Stimulated activated CD4-positive, alpha-beta T cell treated with anti-CD3 and anti-CD28 coated beads, TNF-alpha, amount 100 ng/mL, for 24 hours (primary cell): ENCODE measurements at regions not wholly inside any gene's neighbourhood (a gene's known extent, or its start where the extent isn't known, plus 50 kb on each side); places are given as distances from the start of the nearest gene placed in this dataset.

Source experiments
- DNase-seq, 3 experiments: peaks; one replicate each; pipeline ENCODE4 v3.0.0-alpha.2; 2020; ENCODE audit warnings: low read depth in 3 of 3

DNA sequence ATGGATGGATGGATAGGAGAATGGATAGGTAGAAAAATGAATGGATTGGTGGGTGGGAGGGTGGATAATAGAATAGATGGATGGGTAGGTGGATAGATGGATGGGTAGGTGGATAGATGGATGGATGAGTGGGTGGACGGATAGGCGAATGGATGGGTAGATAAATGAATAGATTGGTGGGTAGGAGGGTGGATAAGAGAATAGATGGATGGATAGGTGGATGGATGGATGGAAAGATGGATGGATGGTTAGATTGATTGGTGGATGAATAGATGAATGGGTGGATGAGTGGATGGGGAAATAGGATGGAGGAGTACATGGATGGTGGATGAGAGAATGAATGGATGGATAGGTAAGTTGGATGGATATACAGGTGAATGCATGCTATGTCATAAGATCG lies 110.5 kb downstream of the CEBPB start:
- DNase-seq: no peak

DNA sequence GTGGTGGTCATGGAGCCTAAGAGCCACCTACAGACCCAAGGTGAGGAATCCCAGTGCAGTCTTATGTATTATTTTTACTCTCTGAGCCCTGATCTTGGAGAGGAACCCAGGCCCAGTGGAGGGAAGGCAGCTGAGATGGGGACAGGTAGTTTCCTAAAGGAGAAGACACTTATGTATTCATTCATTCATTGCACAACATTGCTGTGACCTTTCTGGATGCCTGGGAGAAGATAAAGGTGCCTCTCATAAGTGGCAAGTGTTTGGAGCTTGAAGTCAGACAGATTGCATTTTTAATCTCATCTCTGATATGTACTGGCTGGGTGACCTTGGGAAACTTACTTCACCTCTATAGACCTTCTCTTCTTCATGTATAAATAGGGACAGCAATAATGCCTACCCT lies 111.1 kb downstream of the CEBPB start:
- DNase-seq: no peak

DNA sequence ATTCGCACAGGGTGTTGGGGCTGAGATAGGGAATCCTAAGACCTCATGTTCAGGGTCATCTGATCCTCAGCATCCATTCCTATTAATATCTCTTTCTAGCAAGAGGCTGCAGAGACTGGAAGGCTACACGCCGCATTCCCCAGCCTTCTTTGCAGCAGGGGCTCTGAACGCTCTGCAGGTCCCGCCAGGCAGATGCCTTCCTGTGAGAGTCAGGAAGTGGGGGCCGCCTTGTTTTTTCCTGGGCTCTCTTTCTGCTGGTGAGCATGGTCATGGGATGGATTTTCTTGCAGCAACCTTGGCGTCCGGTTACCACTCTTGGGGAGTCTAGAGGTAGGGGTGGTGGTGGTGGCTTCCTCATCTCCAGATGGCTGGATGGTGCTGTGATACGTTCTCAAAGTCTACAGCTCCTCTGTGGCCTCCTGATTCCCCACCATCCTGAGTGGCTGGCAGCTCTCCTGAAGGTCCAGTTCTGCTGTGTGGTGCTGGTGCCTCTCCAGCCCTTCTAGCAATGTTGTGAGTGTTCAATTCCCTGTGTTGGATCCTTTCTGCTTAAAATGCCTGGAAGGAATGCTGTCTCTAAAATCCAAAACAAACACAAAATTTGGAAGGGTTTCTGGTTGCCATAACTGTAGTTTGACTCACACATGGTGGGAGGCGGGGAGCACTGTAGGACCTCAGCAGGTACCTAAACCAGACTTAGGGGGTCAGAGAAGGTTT lies 111.9 kb downstream of the CEBPB start:
- no peak for DNase-seq

DNA sequence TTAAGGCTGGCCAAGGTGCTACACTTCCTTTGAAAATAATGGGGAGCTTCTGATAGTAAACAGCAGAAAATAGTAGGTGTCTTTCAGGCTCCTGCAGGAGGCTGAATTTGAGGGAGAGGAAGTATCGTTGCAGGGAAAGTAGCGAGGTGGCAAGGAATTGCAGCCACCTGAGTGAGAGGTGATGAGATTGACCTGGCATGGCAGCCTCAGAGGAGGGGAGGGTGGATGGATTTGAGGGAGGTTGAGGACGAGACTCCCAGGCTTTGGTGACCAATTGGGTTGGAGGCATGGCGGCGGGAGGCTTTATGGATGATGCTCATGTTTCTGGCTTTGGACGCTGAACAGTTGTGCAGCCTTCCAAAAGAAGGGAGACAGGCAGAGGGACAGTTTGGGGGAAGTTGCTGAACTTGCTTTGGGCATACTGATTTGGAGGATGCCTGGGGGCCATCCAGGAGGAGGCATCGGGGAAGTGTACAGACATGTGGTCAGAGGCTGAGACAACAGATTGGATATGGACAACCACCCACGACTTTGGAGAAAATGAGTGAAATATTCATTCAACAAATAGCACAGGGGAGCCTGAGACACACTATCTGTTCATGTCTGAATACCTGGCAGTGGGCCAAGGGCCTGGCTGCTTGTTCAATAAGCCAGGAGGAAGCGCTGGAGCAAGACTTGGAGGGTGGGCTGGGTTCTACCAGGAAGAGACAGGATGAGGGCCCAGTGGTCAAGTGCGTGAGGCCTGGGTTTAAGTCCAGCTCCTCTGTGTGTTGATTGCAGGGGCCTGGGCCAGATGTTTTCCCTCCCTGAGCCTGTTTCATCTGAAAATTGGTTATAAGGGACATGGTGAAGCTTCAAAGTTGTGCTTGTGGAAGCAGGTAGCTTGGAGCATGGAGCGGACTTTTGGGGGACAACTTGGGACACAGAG lies 113.2 kb downstream of the CEBPB start:
- DNase-seq: no peak

DNA sequence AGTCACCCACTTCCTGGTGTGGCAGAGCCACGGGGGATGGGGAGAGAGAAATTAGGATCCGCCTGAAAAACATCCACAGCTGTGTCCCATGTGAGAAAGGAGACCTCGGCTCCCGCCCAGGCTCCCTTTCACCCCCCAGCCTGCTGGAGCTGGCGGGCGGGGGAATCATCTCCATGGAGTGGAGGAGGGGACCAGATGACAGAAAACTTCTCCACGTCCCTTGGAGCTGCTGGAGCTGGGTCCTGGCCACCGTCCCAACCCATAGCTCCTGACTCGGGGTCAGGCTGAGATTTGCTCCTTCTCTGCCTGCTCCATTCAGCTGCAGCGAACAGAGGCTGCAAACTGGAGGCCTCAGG lies 113.8 kb downstream of the CEBPB start:
- no peak for DNase-seq

DNA sequence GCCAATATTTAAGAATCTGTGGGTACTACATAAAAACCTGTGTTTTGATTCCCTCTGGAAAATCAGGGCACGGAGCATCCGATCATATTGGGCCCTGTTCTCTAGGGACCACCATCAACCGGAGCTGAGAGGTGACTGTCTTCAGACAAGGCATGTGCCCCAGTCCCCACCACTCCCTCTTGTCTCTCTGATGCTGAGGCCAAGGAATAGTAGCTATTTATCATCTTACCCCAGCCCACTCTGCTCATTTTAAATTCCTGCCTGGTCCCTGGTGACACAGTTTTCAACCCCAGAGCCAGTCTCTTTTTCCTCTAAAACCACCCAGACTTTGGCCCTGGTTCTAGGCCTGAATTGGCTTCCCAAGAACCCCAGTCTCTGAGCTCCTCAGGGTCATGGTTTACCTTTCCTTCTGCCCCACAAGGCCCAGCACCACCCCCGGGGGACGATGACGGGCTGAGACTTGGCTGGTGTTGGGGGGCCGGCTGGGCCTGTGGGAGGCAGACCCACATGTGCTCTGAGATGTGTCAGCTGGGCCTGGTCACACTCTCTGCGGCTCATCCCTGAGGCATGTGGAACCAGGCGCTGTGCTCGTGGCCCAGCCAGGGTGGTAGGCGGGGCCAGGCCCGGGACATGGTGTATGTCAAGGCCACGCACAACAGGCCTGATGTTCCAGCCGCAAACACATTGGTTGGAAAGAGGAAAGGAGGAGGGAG lies 114.4 kb downstream of the CEBPB start:
- no peak for DNase-seq

DNA sequence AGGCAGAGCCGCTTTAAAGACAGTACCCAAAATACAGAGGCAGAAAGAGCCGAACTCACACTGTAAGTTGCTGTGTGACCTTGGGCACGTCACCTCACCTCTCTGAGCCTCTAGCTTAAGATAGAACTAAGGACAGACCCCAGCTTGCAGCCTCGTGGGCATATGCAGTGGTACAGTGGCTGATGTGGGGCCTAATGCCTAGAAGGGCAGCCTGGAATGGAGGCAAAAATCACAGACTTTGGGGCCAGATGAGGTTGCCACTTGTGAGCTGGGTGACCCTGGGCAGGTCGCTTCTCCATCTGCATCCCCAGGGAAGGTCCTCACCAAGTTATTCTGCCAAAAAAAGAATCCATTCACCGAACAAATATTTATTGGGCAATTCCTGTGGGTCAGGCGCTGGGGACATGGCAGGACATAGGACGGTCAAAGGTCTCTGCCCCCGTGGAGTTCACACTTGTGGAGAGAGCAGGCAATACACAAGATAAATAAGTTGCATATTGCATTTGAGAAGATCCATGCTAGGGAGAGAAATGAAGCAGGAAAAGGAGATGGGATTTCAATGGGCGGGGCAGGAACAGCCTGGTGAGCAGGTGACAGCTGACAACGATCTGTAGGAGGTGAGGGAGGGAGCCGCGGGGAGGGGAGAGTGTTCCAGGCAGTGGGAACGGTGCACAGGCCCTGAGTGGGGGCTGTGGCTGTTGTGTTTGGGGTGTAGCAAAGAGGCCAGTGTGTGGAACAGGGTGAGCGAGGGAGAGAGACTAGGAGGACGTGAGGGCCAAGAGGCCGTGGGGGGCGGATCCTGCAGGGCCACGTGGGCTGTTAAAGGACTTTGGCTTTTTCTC lies 115.2 kb downstream of the CEBPB start:
- DNase-seq: no peak

DNA sequence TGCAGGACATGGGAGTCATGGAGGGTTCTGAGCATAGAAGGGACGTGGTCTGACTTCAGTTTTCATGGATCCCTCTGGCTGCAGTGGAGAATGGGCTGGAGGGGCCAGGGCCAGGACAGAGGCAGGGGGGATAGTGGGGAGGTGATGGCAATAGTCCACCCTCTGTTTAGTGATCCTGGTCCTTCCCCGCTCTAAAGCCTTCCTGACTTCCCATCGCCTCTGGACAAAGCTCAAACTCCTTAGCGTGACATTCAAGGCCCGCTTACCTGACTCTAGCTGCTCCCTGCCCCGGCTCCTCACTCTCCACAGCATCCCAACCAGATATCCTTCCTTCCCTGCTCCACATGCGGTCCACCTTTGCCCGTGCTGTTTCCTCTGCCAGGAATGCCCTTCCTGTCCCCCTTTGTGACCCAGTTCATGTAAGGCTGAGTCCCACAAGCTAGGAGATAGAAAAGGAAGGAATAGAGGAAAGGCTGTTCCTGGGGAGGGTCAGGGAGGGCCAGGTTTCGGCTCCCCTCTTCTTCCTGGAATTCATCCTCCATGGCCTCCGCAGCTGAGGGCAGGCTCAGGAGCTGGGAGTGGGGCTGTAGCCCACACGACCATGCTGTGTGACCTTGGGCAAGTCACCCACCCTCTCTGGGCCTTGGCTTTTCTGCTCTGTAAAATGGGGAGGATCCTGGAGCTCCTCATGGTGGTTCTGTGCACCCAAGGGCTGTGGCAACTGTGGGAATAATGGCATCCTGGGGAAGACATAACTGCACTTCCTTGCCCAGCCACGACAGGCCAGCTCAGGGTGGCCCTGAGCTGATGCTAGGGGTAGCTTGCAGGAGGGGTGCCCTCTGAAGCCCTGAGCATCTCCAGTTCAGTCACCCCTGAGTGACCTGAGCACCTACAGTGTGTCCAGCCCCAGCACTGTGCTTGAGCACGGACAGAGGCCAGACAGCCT lies 116.1 kb downstream of the CEBPB start:
- no peak for DNase-seq

DNA sequence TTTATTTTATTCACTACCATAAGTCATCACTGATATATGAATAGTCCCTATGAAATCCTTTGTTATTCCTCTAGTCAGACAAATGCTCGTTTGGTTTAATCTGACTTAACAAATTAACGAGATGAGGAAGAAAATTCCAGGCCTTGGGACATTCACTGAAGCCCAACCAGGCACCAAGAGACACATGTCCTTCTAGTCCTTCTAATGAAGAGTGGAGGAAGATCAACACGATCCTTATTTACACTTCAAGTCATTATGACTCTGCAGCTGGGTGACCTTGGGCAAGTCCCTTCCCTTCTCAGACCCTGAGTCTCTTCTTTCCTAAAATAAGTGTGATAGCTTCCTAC lies 117.5 kb downstream of the CEBPB start:
- no peak for DNase-seq

DNA sequence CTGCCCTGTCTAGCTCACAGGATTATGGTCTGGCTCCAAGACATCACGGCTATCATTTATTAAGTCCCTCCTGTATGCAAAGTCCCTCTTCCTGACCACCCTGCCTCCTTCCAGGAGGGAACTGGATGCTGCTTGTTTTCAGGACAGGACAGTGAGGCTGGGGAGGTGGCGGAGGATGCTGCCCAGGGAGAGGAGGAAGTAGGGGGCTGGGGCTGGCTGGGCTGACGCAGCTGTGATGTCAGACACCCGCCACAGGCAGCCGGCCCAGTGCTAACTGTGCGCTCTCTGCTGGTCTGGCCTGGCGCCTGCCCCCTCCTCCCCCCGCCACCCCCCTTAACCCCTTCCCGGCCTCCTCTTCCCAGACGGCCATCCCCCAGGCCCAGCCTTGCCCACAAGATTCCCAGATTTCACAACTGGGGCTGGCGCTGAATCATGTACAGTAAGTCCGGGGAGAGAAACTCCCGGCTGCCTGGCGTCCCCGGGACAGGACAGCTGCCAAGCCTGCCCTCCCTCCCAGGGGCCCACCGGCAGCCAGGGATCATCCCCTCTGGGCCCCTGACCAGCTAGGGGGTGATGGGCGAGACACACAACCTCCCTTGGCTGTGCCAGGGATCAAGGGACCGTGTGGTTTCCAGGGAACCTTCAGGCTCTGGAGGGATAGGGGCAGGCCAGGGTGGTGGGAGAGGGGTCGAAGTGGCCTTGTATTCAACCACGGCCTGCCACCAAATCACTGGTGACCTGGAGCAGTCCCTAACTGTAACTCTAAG lies 118.1 kb downstream of the CEBPB start:
- DNase-seq: no peak

DNA sequence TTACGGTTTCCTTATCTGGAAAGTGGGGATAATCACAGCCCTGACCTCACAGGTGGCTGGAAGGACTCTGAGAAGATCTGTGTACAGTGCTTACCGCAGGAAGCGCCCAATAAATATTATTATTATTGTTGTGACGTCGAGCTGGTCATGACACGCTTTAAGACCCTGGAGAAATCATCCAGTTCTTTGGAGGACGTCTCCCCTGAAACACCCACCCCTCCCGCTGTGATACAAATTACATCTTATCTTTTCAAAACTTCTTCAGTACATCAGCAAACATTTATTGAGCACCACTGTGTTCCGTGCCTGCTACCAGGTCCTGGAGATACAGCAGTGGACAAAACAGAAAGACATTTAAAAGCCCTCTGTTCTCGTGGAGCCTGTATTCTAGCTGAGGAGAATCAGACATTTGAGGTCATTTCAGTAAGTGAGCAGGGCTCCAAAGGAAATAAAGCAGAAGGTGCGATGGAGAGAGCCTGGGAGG lies 118.7 kb downstream of the CEBPB start:
- no peak for DNase-seq

DNA sequence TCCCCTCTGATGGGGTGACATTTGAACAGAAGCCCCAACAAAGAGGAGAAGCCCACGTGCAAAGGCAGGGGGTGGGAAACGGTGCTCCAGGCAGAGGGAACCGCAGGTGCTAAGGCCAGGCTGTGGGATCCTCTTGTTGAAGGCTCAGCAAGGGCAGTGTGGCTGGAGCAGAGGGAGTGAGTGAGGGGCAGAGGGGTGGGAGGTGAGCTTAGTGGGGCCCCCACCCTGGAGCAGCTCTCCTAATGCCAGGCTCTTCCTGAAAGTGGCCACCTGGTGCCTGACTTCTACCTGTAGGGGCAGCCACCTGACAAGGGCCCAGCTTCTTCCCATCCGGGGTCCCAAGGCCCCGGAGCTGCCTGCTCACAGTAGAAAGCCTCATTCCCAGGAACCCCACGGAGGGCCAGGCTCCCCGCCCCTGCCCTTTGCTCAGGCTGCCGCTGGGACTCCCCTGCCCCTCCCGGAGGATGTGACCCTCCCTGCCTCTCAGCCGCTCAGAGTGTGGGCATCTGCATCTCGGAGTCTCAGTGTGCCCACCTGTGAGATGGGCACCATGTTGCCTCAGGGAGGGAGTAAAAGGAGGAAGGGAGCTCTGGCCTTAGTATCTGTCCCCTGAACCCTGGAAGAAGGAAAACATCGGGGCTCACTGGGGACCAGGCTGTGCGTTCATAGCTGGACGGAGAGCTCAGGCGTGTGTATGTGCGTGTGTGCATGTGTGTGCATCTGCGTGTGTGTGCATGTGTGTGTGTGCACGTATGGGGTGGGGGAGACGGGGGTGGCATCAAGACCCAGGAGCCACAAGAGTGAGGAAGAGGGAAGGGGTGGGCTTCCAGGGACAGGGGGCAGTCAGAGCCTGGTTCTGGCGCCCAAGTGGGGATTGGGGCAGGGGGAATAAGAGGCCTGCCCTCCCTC lies 119.4 kb downstream of the CEBPB start:
- DNase-seq: no peak

DNA sequence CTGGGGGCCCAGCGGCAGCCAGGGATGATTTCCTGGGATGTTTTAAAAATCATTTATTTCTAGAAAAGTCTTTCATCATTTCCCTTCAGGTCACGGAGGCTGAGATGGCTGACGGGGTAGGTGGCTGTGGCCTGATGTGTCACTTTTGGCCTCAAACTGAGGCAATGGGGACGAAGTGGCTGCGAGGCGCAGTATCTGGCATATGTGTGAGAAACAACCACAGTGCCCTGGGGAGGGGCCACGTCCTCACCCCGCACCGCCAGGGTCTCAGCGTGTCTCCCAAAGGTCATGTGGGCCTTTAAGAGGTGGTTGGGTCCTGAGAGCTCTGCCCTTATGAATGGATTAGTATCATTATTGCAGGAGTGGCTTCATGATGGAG lies 120.0 kb downstream of the CEBPB start:
- no peak for DNase-seq

DNA sequence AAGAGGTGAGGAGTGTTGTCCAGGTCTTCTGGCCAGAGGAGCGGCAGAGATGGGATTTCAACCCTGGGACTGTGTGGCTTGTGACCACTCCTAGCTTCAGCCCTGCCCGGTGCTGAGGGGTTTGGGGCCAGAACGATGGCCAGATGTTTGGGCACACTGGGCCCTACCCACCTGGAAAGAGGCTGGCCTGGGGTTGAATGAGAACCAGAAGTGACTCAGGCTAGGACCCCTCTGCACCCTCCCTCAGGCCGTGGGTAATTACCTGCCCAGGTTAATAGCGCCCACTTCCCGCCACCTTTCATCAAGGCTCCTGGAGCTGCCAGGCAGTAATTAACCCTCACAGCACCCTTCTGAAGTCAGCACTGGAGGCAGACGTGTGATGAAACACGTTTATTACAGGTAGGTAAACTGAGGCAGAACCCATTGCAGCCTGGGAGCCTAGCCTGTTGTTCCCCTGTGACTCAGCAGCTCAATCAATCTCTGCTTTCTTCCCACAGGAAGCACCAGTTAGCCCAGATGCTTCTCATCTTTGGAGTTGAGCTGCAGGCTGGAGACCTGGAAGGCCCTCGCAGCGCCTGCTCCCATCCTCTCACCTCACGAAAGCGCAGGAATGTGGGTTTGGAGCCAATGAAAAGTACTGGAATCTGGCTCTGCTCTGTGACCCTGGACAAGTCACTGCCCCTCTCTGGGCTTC lies 120.8 kb downstream of the CEBPB start:
- DNase-seq: no peak

DNA sequence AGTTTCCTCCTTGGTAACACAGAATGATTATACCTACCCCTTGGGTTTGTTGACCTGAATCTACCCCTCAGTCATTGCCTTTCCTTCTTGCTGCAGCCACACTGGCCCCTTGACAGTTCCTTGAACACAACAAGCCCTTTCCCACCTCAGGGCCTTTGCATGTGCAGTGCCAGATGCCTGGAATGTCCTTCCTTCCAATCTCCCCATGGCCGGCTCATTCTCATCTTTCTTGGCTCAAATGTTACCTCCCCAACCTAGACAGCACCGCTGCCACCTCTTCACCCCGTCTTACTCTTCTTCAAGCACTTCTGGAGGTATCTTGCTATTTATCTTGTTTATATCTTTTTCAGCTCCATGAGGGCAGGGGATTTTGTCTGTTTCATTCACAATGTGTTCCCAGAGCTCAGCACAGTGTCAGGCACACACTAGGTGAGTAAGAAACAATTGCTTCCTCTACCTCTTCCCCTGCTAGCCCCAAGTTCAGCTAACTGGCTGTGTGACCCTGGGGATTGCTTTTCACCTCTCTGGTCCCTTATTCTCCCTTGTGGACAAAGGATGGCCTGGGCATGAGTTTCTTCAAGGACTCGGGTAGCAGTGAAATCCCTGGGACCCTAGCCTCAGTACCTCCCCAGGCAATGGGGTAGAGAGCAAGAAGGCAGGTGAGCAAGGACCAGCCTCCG lies 121.5 kb downstream of the CEBPB start:
- no peak for DNase-seq

DNA sequence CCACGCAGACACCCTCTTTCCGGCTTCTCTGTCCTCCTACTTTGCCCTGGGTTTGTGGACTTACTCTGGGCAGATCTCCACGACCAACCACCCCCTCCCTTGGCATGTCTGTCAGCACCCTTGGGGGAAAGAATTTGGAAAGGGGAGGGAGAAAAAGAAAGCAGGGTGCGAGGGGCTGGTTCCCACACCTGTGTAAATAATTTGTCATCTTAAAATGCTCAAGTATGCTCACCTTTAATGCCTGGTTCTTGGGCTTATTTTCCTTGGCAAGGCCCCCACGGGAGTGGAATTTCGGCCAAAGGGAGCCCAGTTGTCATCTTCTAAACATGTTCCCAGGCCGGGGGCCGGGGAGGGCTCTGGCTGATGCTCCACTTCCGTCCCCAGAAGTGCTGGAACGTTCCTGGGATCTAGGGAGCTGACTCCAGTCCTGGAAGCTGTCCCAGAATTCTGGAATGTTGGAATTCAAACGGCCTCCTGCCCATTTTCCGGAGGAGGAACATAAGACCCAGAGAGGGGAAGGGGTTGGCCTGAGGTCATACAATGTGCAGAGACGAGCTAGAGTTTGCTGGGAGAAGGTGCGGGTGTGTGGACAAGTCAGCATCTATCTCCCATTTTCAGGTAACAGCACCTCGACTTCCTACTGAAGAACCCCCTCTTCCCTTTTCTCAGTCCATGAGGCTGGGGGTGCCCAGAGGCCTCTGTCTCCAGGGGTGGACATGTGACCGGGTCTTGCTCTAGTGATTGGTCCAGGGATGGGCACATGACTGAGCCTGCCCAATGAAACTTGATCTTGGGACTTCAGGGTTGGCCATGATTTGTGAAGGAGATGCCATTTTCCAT lies 122.3 kb downstream of the CEBPB start:
- DNase-seq: no peak

DNA sequence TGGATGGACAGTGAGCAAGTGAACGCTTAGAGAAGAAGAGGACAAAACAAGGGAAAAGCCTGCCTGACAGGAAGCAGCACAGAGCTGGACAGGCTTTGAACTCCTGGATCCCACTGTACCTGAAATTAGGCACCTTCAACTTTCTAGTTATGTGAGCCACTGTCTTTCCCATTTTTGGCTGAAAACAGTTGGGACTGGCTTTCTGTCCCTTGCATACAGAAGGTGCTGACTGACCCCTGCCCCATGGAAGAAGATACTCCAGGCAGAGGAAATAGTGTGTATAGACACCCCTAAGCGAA lies 122.8 kb downstream of the CEBPB start:
- no peak for DNase-seq
